ENCODE measurements at regions not wholly inside any gene's neighbourhood (a gene's known extent, or its start where the extent isn't known, plus 50 kb on each side); places are given as distances from the start of the nearest gene placed in this dataset.

- Histone ChIP-seq H3K4me1 (ENCODE audit: control insufficient read depth, insufficient read depth, low read length, poor library complexity, severe bottlenecking) (peaks cover 2% of the 10 kb centered on the region), H3K36me3 (ENCODE audit: control insufficient read depth, insufficient read depth, low read length) (no peaks in the 10 kb centered on the region), H3K27ac (ENCODE audit: low read depth, low read length, severe bottlenecking) (no peak overlapping the region), H3K4me3 (ENCODE audit: extremely low read depth, insufficient read depth, low read length, poor library complexity, severe bottlenecking) (no peak overlapping the region), H3K9me3 (ENCODE audit: control insufficient read depth, low read length) (no peaks in the 10 kb centered on the region)
- 86 to 96% methylated on average over 1 to 2 of the region's 2 CpGs for WGBS, 2 experiments (ENCODE audit: insufficient coverage in 2 of 2)
Measured at GRCh38 chr17:73795730-73796129, 151.5 kb upstream of the SDK2 start.

- Histone ChIP-seq H3K4me3 (ENCODE audit: extremely low read depth, insufficient read depth, low read length, poor library complexity, severe bottlenecking) (no peak overlapping the region), H3K27ac (ENCODE audit: low read depth, low read length, severe bottlenecking) (no peak overlapping the region), H3K9me3 (ENCODE audit: control insufficient read depth, low read length) (no peaks in the 10 kb centered on the region), H3K36me3 (ENCODE audit: control insufficient read depth, insufficient read depth, low read length) (no peaks in the 10 kb centered on the region), H3K4me1 (ENCODE audit: control insufficient read depth, insufficient read depth, low read length, poor library complexity, severe bottlenecking) (no peaks in the 10 kb centered on the region)
- 80 to 92% methylated on average over 1 to 2 of the region's 4 CpGs for WGBS, 2 experiments (ENCODE audit: insufficient coverage in 2 of 2)
Measured at GRCh38 chr17:73797594-73798110, 153.4 kb upstream of the SDK2 start.

GRCh38 chr17:73798111-73798748 lies 154.0 kb upstream of the SDK2 start:
- 86 to 93% methylated on average over 4 to 5 of the region's 7 CpGs for WGBS, 2 experiments (ENCODE audit: insufficient coverage in 2 of 2)
- H3K36me3 ChIP-seq (ENCODE audit: control insufficient read depth, insufficient read depth, low read length): no peaks in the 10 kb centered on the region
- H3K9me3 ChIP-seq (ENCODE audit: control insufficient read depth, low read length): no peaks in the 10 kb centered on the region
- no peaks in the 10 kb centered on the region for H3K4me1 ChIP-seq (ENCODE audit: control insufficient read depth, insufficient read depth, low read length, poor library complexity, severe bottlenecking)
- H3K27ac ChIP-seq (ENCODE audit: low read depth, low read length, severe bottlenecking): no peak overlapping the region
- no peak overlapping the region for H3K4me3 ChIP-seq (ENCODE audit: extremely low read depth, insufficient read depth, low read length, poor library complexity, severe bottlenecking)

GRCh38 chr17:73799096-73799495 lies 154.9 kb upstream of the SDK2 start:
- no peaks in the 10 kb centered on the region for H3K36me3 ChIP-seq (ENCODE audit: control insufficient read depth, insufficient read depth, low read length)
- H3K27ac ChIP-seq (ENCODE audit: low read depth, low read length, severe bottlenecking): no peak overlapping the region
- H3K9me3 ChIP-seq (ENCODE audit: control insufficient read depth, low read length): no peaks in the 10 kb centered on the region
- no peak overlapping the region for H3K4me3 ChIP-seq (ENCODE audit: extremely low read depth, insufficient read depth, low read length, poor library complexity, severe bottlenecking)
- no peaks in the 10 kb centered on the region for H3K4me1 ChIP-seq (ENCODE audit: control insufficient read depth, insufficient read depth, low read length, poor library complexity, severe bottlenecking)

- no peaks in the 10 kb centered on the region for H3K36me3 ChIP-seq (ENCODE audit: control insufficient read depth, insufficient read depth, low read length)
- H3K4me1 ChIP-seq (ENCODE audit: control insufficient read depth, insufficient read depth, low read length, poor library complexity, severe bottlenecking): no peaks in the 10 kb centered on the region
- no peak overlapping the region for H3K4me3 ChIP-seq (ENCODE audit: extremely low read depth, insufficient read depth, low read length, poor library complexity, severe bottlenecking)
- no CpG with 5 or more reads among the region's 7 CpGs for WGBS, 2 experiments (ENCODE audit: insufficient coverage in 2 of 2)
- H3K9me3 ChIP-seq (ENCODE audit: control insufficient read depth, low read length): no peaks in the 10 kb centered on the region
- no peak overlapping the region for H3K27ac ChIP-seq (ENCODE audit: low read depth, low read length, severe bottlenecking)
Measured at GRCh38 chr17:73799781-73800627, 155.8 kb upstream of the SDK2 start.

GRCh38 chr17:73800893-73801292 lies 156.6 kb upstream of the SDK2 start:
- Histone ChIP-seq H3K4me3 (ENCODE audit: extremely low read depth, insufficient read depth, low read length, poor library complexity, severe bottlenecking) (no peak overlapping the region), H3K4me1 (ENCODE audit: control insufficient read depth, insufficient read depth, low read length, poor library complexity, severe bottlenecking) (no peaks in the 10 kb centered on the region), H3K36me3 (ENCODE audit: control insufficient read depth, insufficient read depth, low read length) (no peaks in the 10 kb centered on the region), H3K27ac (ENCODE audit: low read depth, low read length, severe bottlenecking) (no peak overlapping the region), H3K9me3 (ENCODE audit: control insufficient read depth, low read length) (no peaks in the 10 kb centered on the region)
- 86 to 87% methylated on average over 4 to 5 of the region's 8 CpGs for WGBS, 2 experiments (ENCODE audit: insufficient coverage in 2 of 2)

GRCh38 chr17:73801455-73802100 lies 157.3 kb upstream of the SDK2 start:
- WGBS, 2 experiments (ENCODE audit: insufficient coverage in 2 of 2): 92% methylated on average over 8 of the region's 8 CpGs
- no peak overlapping the region for H3K27ac ChIP-seq (ENCODE audit: low read depth, low read length, severe bottlenecking)

GRCh38 chr17:73802314-73802713 lies 158.1 kb upstream of the SDK2 start:
- H3K4me3 ChIP-seq (ENCODE audit: extremely low read depth, insufficient read depth, low read length, poor library complexity, severe bottlenecking): no peak overlapping the region
- whole genome bisulfite sequencing, 2 experiments (ENCODE audit: insufficient coverage in 2 of 2): 80 to 88% methylated on average over 4 of the region's 4 CpGs
- peaks cover 3% of the 10 kb centered on the region for H3K9me3 ChIP-seq (ENCODE audit: control insufficient read depth, low read length)
- no peaks in the 10 kb centered on the region for H3K4me1 ChIP-seq (ENCODE audit: control insufficient read depth, insufficient read depth, low read length, poor library complexity, severe bottlenecking)
- no peak overlapping the region for H3K27ac ChIP-seq (ENCODE audit: low read depth, low read length, severe bottlenecking)
- no peaks in the 10 kb centered on the region for H3K36me3 ChIP-seq (ENCODE audit: control insufficient read depth, insufficient read depth, low read length)

More at GRCh38 chr17:73801455-73802100, 157.3 kb upstream of the SDK2 start:
- no peaks in the 10 kb centered on the region for H3K4me1 ChIP-seq (ENCODE audit: control insufficient read depth, insufficient read depth, low read length, poor library complexity, severe bottlenecking)
- H3K9me3 ChIP-seq (ENCODE audit: control insufficient read depth, low read length): no peaks in the 10 kb centered on the region
- no peak overlapping the region for H3K4me3 ChIP-seq (ENCODE audit: extremely low read depth, insufficient read depth, low read length, poor library complexity, severe bottlenecking)
- H3K36me3 ChIP-seq (ENCODE audit: control insufficient read depth, insufficient read depth, low read length): no peaks in the 10 kb centered on the region

GRCh38 chr17:73802871-73803270 lies 158.6 kb upstream of the SDK2 start:
- H3K4me1 ChIP-seq (ENCODE audit: control insufficient read depth, insufficient read depth, low read length, poor library complexity, severe bottlenecking): no peaks in the 10 kb centered on the region
- 100% methylated on average over 1 of the region's 1 CpG for WGBS, 2 experiments (ENCODE audit: insufficient coverage in 2 of 2)
- peaks cover 3% of the 10 kb centered on the region for H3K9me3 ChIP-seq (ENCODE audit: control insufficient read depth, low read length)
- H3K4me3 ChIP-seq (ENCODE audit: extremely low read depth, insufficient read depth, low read length, poor library complexity, severe bottlenecking): no peak overlapping the region
- H3K36me3 ChIP-seq (ENCODE audit: control insufficient read depth, insufficient read depth, low read length): no peaks in the 10 kb centered on the region
- H3K27ac ChIP-seq (ENCODE audit: low read depth, low read length, severe bottlenecking): no peak overlapping the region

- Histone ChIP-seq H3K27ac (ENCODE audit: low read depth, low read length, severe bottlenecking) (no peak overlapping the region), H3K4me1 (ENCODE audit: control insufficient read depth, insufficient read depth, low read length, poor library complexity, severe bottlenecking) (no peaks in the 10 kb centered on the region), H3K36me3 (ENCODE audit: control insufficient read depth, insufficient read depth, low read length) (no peaks in the 10 kb centered on the region), H3K9me3 (ENCODE audit: control insufficient read depth, low read length) (peaks cover 3% of the 10 kb centered on the region), H3K4me3 (ENCODE audit: extremely low read depth, insufficient read depth, low read length, poor library complexity, severe bottlenecking) (no peak overlapping the region)
- 69 to 83% methylated on average over 2 to 3 of the region's 4 CpGs for WGBS, 2 experiments (ENCODE audit: insufficient coverage in 2 of 2)
Measured at GRCh38 chr17:73803964-73804435, 159.8 kb upstream of the SDK2 start.

Measured in mesodermal cell (in vitro differentiated cells).